Medulla oblongata (tissue), 1 donor: ENCODE measurements at regions not wholly inside any gene's neighbourhood (a gene's known extent, or its start where the extent isn't known, plus 50 kb on each side); places are given as distances from the start of the nearest gene placed in this dataset.
"Not testable (repeated sequence)": the region's sequence is repeated elsewhere in the genome, so short reads cannot be mapped to it uniquely, and the experiment has no call there.

Experiments used
- DNase-seq: peaks from one replicate; pipeline ENCODE4 v3.0.0-alpha.2; 2015; ENCODE audit errors: extremely low spot score

GRCh38 chr11:100409267-100409666 is 277.8 kb upstream of the ARHGAP42 start:
- not testable (repeated sequence) for DNase-seq

- DNase-seq: no peak
Measured at GRCh38 chr11:100419518-100419917, 267.6 kb upstream of the ARHGAP42 start.

- DNase-seq: no peak
Measured at GRCh38 chr11:100434821-100435641, 252.1 kb upstream of the ARHGAP42 start.

GRCh38 chr11:100438376-100438775 is 248.7 kb upstream of the ARHGAP42 start:
- no peak for DNase-seq

- DNase-seq: no peak
Measured at GRCh38 chr11:100441086-100441485, 246.0 kb upstream of the ARHGAP42 start.

GRCh38 chr11:100442017-100442416 is 245.1 kb upstream of the ARHGAP42 start:
- DNase-seq: no peak

- peak; percentile 33 for DNase-seq
Measured at GRCh38 chr11:100445231-100445735, 241.8 kb upstream of the ARHGAP42 start.

- not testable (repeated sequence) for DNase-seq
Measured at GRCh38 chr11:100451801-100452460, 235.2 kb upstream of the ARHGAP42 start.

- no peak for DNase-seq
Measured at GRCh38 chr11:100459811-100460210, 227.3 kb upstream of the ARHGAP42 start.

- no peak for DNase-seq
Measured at GRCh38 chr11:100460426-100460825, 226.7 kb upstream of the ARHGAP42 start.

GRCh38 chr11:100467821-100468508 is 219.1 kb upstream of the ARHGAP42 start:
- no peak for DNase-seq

GRCh38 chr11:100469835-100470234 is 217.3 kb upstream of the ARHGAP42 start:
- DNase-seq: no peak

GRCh38 chr11:100472727-100473389 is 214.2 kb upstream of the ARHGAP42 start:
- no peak for DNase-seq

GRCh38 chr11:100473390-100473740 is 213.7 kb upstream of the ARHGAP42 start:
- no peak for DNase-seq

GRCh38 chr11:100484948-100485347 is 202.1 kb upstream of the ARHGAP42 start:
- DNase-seq: no peak

- no peak for DNase-seq
Measured at GRCh38 chr11:100498780-100499179, 188.3 kb upstream of the ARHGAP42 start.

GRCh38 chr11:100501450-100501849 is 185.6 kb upstream of the ARHGAP42 start:
- DNase-seq: no peak

- no peak for DNase-seq
Measured at GRCh38 chr11:100512475-100512874, 174.6 kb upstream of the ARHGAP42 start.

GRCh38 chr11:100515087-100515486 is 172.0 kb upstream of the ARHGAP42 start:
- no peak for DNase-seq

- DNase-seq: no peak
Measured at GRCh38 chr11:100525197-100525596, 161.9 kb upstream of the ARHGAP42 start.

GRCh38 chr11:100525635-100526034 is 161.5 kb upstream of the ARHGAP42 start:
- DNase-seq: no peak

- no peak for DNase-seq
Measured at GRCh38 chr11:100528872-100529416, 158.1 kb upstream of the ARHGAP42 start.
